ENCODE measurements at regions not wholly inside any gene's neighbourhood (a gene's known extent, or its start where the extent isn't known, plus 50 kb on each side); places are given as distances from the start of the nearest gene placed in this dataset.

- Histone ChIP-seq H3K9me3 (ENCODE audit: severe bottlenecking) (no peaks in the 10 kb centered on the region), H3K27me3 (ENCODE audit: insufficient read depth, low read depth, severe bottlenecking) (no peaks in the 10 kb centered on the region), H3K36me3 (no peaks in the 10 kb centered on the region), H3K4me3 (ENCODE audit: low read depth, low read length) (no peak overlapping the region), H3K27ac (no peak overlapping the region)
- TF ChIP-seq CTCF (IDR thresholded peaks at IDR 0.05; ENCODE audit: low read depth, low read length), result no peak
- DNase-seq, result no peak
Observed at GRCh38 chr9:118457171-118458000, 753.2 kb downstream of the TLR4 start.

DNA sequence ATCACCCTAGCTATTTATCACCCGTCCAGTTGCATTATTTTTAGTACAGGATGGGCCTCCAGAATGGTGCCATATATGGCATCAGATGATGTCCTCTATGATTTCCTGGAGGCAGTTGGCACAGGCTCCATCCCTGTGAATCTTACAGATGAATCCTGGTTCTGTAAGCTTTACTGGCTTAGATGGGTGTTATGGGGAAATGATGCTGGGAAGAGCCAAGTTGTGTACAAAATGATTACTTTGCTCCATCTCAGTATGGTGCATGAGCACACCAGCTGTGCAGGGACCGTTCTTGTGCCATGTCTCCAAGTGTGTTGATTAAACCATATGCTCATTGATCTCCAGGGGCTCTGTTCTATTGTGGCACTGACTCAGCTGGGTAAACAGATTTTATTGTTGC, 755.7 kb downstream of the TLR4 start:
- TF ChIP-seq CTCF (IDR thresholded peaks at IDR 0.05; ENCODE audit: low read depth, low read length), result no peak
- Histone ChIP-seq H3K27ac (no peak overlapping the region), H3K27me3 (ENCODE audit: insufficient read depth, low read depth, severe bottlenecking) (no peaks in the 10 kb centered on the region), H3K9me3 (ENCODE audit: severe bottlenecking) (no peaks in the 10 kb centered on the region), H3K36me3 (no peaks in the 10 kb centered on the region), H3K4me3 (ENCODE audit: low read depth, low read length) (no peak overlapping the region)
- DNase-seq, result peak; percentile 23

DNA sequence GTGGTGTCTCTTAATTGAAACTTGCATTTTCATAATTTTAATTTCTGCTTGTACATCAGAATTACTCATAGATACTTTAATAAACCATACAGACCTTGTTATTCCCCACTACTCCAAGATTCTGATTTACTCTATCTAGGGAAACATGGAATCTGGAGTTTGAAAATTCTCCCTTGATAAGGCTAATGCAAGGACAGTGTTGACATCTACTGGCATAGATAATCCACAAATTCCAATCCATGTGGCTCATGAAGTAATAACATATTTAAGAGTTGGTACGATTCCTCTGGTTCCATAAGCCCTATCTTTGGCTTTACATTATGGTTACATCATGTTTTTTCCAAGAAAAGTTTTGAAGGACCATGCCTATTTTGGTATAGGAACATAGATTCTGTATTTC, 759.2 kb downstream of the TLR4 start:
- H3K27ac ChIP-seq, result no peak overlapping the region
- no peaks in the 10 kb centered on the region for H3K9me3 ChIP-seq (ENCODE audit: severe bottlenecking)
- no peak for TF ChIP-seq CTCF (IDR thresholded peaks at IDR 0.05; ENCODE audit: low read depth, low read length)
- H3K4me3 ChIP-seq (ENCODE audit: low read depth, low read length), result no peak overlapping the region
- H3K36me3 ChIP-seq, result no peaks in the 10 kb centered on the region
- no peak for DNase-seq
- H3K27me3 ChIP-seq (ENCODE audit: insufficient read depth, low read depth, severe bottlenecking), result no peaks in the 10 kb centered on the region

DNA sequence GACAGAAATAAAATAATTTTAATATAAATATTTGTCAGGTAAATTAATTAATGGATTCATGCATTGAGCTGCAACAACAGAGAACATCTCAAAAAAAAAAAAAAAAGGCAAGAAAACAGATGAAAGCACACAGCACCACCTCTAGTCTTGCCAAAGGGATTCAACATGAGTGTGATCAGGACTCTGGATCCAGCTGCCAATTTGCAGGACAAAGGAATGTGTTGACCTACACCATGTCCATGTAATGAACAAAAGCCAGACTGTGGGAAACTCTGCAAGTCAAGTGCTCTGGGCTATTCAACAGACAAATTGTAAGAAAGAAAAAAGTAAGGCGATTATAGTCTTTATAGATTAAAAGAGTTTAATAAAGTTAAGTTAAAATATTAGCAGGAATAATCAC, 769.3 kb downstream of the TLR4 start:
- TF ChIP-seq CTCF (IDR thresholded peaks at IDR 0.05; ENCODE audit: low read depth, low read length), result no peak
- Histone ChIP-seq H3K27ac (no peak overlapping the region), H3K4me3 (ENCODE audit: low read depth, low read length) (no peak overlapping the region), H3K9me3 (ENCODE audit: severe bottlenecking) (no peaks in the 10 kb centered on the region), H3K27me3 (ENCODE audit: insufficient read depth, low read depth, severe bottlenecking) (no peaks in the 10 kb centered on the region), H3K36me3 (no peaks in the 10 kb centered on the region)
- DNase-seq, result no peak

DNA sequence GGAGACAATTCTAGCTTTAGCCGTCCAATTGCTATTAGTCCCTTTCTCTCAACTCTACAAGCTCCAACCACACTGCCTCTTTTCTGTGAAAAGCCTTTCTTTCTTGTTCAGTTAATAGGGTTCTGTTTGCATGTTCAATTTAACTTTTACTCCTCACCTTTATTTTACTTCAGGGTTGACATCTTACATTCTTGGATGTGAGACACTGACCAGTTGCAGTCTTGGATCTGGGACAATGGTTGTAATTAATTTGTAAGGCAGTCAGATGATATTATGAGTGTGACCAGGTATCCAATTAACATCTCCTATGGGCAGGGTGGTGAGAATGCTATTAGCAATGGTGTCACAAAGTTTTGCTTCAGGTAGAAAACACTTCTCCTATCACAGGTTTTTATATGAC, 774.5 kb downstream of the TLR4 start:
- no peaks in the 10 kb centered on the region for H3K9me3 ChIP-seq (ENCODE audit: severe bottlenecking)
- DNase-seq, result no peak
- no peaks in the 10 kb centered on the region for H3K27me3 ChIP-seq (ENCODE audit: insufficient read depth, low read depth, severe bottlenecking)
- H3K27ac ChIP-seq, result no peak overlapping the region
- TF ChIP-seq CTCF (IDR thresholded peaks at IDR 0.05; ENCODE audit: low read depth, low read length), result no peak
- H3K4me3 ChIP-seq (ENCODE audit: low read depth, low read length), result no peak overlapping the region
- H3K36me3 ChIP-seq, result no peaks in the 10 kb centered on the region

- Histone ChIP-seq H3K27me3 (ENCODE audit: insufficient read depth, low read depth, severe bottlenecking) (no peaks in the 10 kb centered on the region), H3K4me3 (ENCODE audit: low read depth, low read length) (no peak overlapping the region), H3K36me3 (no peaks in the 10 kb centered on the region), H3K9me3 (ENCODE audit: severe bottlenecking) (no peaks in the 10 kb centered on the region), H3K27ac (no peak overlapping the region)
- no peak for TF ChIP-seq CTCF (IDR thresholded peaks at IDR 0.05; ENCODE audit: low read depth, low read length)
- DNase-seq, result no peak
Observed at GRCh38 chr9:118482306-118482705, 778.1 kb downstream of the TLR4 start.

Data from WERI-Rb-1 (cell line).